ENCODE measurements at regions not wholly inside any gene's neighbourhood (a gene's known extent, or its start where the extent isn't known, plus 50 kb on each side); places are given as distances from the start of the nearest gene placed in this dataset.

- Histone ChIP-seq H3K4me3 (ENCODE audit: control extremely low read depth in 1 of 5, extremely low read depth in 1 of 5, insufficient read depth in 1 of 5, low read depth in 2 of 5, low read length in 4 of 5) (no peak overlapping the region), H3K27ac (ENCODE audit: low read length in 2 of 2) (no peak overlapping the region), H3K36me3 (replicated peaks in 1 of 2; ENCODE audit: control extremely low read depth in 1 of 2, control insufficient read depth in 1 of 2, extremely low read depth in 1 of 2, insufficient read depth in 2 of 2, low read length in 1 of 2) (no peaks in the 10 kb centered on the region), H3K79me2 (ENCODE audit: control insufficient read depth, insufficient read depth, low read length) (no peaks in the 10 kb centered on the region), H3K27me3 (replicated peaks in 1 of 4; ENCODE audit: control extremely low read depth in 1 of 4, control insufficient read depth in 3 of 4, insufficient read depth in 4 of 4, low read length in 3 of 4) (no peaks in the 10 kb centered on the region), H3K4me2 (replicated peaks; ENCODE audit: low read depth, low read length, poor library complexity, severe bottlenecking) (no peak overlapping the region), H4K20me1 (ENCODE audit: control insufficient read depth, insufficient read depth, low read length, poor library complexity, severe bottlenecking) (no peaks in the 10 kb centered on the region), H3K4me1 (ENCODE audit: control insufficient read depth in 2 of 2, insufficient read depth in 2 of 2, low read length in 2 of 2) (no peaks in the 10 kb centered on the region), H3K9me3 (ENCODE audit: control extremely low read depth in 1 of 3, control insufficient read depth in 2 of 3, insufficient read depth in 1 of 3, low read length in 2 of 3) (no peaks in the 10 kb centered on the region), H2AFZ (ENCODE audit: insufficient read depth, low read depth, low read length, poor library complexity, severe bottlenecking) (no peak overlapping the region), H3K9ac (ENCODE audit: low read length) (no peak overlapping the region)
- Mint-ChIP-seq H3K9me3 (ENCODE audit: insufficient read depth) (peaks cover 2% of the 10 kb centered on the region), H3K27ac (no peak overlapping the region), H3K27me3 (no peaks in the 10 kb centered on the region), H3K4me1 (no peaks in the 10 kb centered on the region), H3K4me3 (no peak overlapping the region)
- no peak for DNase-seq
- CTCF ChIA-PET = no interaction called here
- POLR2A ChIA-PET = no interaction called here
- intact Hi-C loops (cut with micrococcal nuclease) = no loop called here
- no CpG with 5 or more reads among the region's 1 CpG for WGBS (ENCODE audit: insufficient coverage)
- TF ChIP-seq EZH2 (IDR thresholded peaks at IDR 0.05; ENCODE audit: borderline replicate concordance, insufficient read depth, low read depth, low read length, poor library complexity, severe bottlenecking) (no peak), CTCF (IDR thresholded peaks at IDR 0.05) (no peak)
- no peak for ATAC-seq (ENCODE audit: low read depth)
Observed at GRCh38 chr5:166027582-166027981, 2263.9 kb upstream of the WWC1 start.

- no peaks in the 10 kb centered on the region for H3K4me1 ChIP-seq (ENCODE audit: control insufficient read depth in 2 of 2, insufficient read depth in 2 of 2, low read length in 2 of 2)
- H3K9me3 Mint-ChIP-seq (ENCODE audit: insufficient read depth) = peaks cover 2% of the 10 kb centered on the region
- no peaks in the 10 kb centered on the region for H3K27me3 Mint-ChIP-seq
- H4K20me1 ChIP-seq (ENCODE audit: control insufficient read depth, insufficient read depth, low read length, poor library complexity, severe bottlenecking) = no peaks in the 10 kb centered on the region
- no peak overlapping the region for H3K4me3 Mint-ChIP-seq
- no peak overlapping the region for H3K4me3 ChIP-seq (ENCODE audit: control extremely low read depth in 1 of 5, extremely low read depth in 1 of 5, insufficient read depth in 1 of 5, low read depth in 2 of 5, low read length in 4 of 5)
- no peak for DNase-seq
- H2AFZ ChIP-seq (ENCODE audit: insufficient read depth, low read depth, low read length, poor library complexity, severe bottlenecking) = no peak overlapping the region
- TF ChIP-seq CTCF (IDR thresholded peaks at IDR 0.05) (no peak), EZH2 (IDR thresholded peaks at IDR 0.05; ENCODE audit: borderline replicate concordance, insufficient read depth, low read depth, low read length, poor library complexity, severe bottlenecking) (no peak)
- H3K27ac Mint-ChIP-seq = no peak overlapping the region
- H3K27ac ChIP-seq (ENCODE audit: low read length in 2 of 2) = no peak overlapping the region
- no peaks in the 10 kb centered on the region for H3K27me3 ChIP-seq (replicated peaks in 1 of 4; ENCODE audit: control extremely low read depth in 1 of 4, control insufficient read depth in 3 of 4, insufficient read depth in 4 of 4, low read length in 3 of 4)
- no peaks in the 10 kb centered on the region for H3K4me1 Mint-ChIP-seq
- H3K79me2 ChIP-seq (ENCODE audit: control insufficient read depth, insufficient read depth, low read length) = no peaks in the 10 kb centered on the region
- CTCF ChIA-PET = no interaction called here
- ATAC-seq (ENCODE audit: low read depth) = no peak
- intact Hi-C loops (cut with micrococcal nuclease) = no loop called here
- H3K9ac ChIP-seq (ENCODE audit: low read length) = no peak overlapping the region
- H3K4me2 ChIP-seq (replicated peaks; ENCODE audit: low read depth, low read length, poor library complexity, severe bottlenecking) = no peak overlapping the region
- WGBS (ENCODE audit: insufficient coverage) = no CpG with 5 or more reads among the region's 2 CpGs
- POLR2A ChIA-PET = no interaction called here
- no peaks in the 10 kb centered on the region for H3K9me3 ChIP-seq (ENCODE audit: control extremely low read depth in 1 of 3, control insufficient read depth in 2 of 3, insufficient read depth in 1 of 3, low read length in 2 of 3)
- no peaks in the 10 kb centered on the region for H3K36me3 ChIP-seq (replicated peaks in 1 of 2; ENCODE audit: control extremely low read depth in 1 of 2, control insufficient read depth in 1 of 2, extremely low read depth in 1 of 2, insufficient read depth in 2 of 2, low read length in 1 of 2)
Observed at GRCh38 chr5:166031926-166032325, 2259.5 kb upstream of the WWC1 start.
